PFSK-1 (cell line): ENCODE measurements at regions not wholly inside any gene's neighbourhood (a gene's known extent, or its start where the extent isn't known, plus 50 kb on each side); places are given as distances from the start of the nearest gene placed in this dataset.

ENCODE experiments used
- POLR2AphosphoS5 ChIP-seq: IDR thresholded peaks from 2 replicates; pipeline ENCODE4 v1.6.1; 2012; ENCODE audit warnings: low read depth, mild to moderate bottlenecking, control low read depth, low read length, moderate library complexity
- REST ChIP-seq, 2 experiments: IDR thresholded peaks; 2 replicates each; pipeline versions ENCODE4 v1.6.1 to v1.8.0; 2011 to 2012; ENCODE audit warnings: low read depth in 2 of 2, low read length in 2 of 2, control low read depth in 1 of 2, inconsistent platforms in 1 of 2, mild to moderate bottlenecking in 1 of 2, moderate library complexity in 1 of 2; ENCODE audit not compliant: insufficient read depth in 1 of 2
- SIN3A ChIP-seq: IDR thresholded peaks from 2 replicates; pipeline ENCODE4 v1.6.1; 2012; ENCODE audit warnings: mild to moderate bottlenecking, low read length, moderate library complexity, borderline replicate concordance; ENCODE audit not compliant: insufficient read depth

- no peak for TF ChIP-seq POLR2AphosphoS5
- no peak for TF ChIP-seq REST (IDR thresholded peaks at IDR 0.05; ENCODE audit: insufficient read depth in 1 of 2, low read depth in 2 of 2, low read length in 2 of 2)
- TF ChIP-seq SIN3A: no peak
Measured at GRCh38 chr2:146621656-146622055, 1223.2 kb upstream of the ACVR2A start.
